CD4-positive, alpha-beta T cell (primary cell): ENCODE measurements at regions not wholly inside any gene's neighbourhood (a gene's known extent, or its start where the extent isn't known, plus 50 kb on each side); places are given as distances from the start of the nearest gene placed in this dataset.

ENCODE experiments used
- ATAC-seq: fragments of 200-7000 bp; cut with Tn5 transposase; one replicate; pipeline ENCODE4 v1.10.0; 2022; ENCODE audit warnings: mild to moderate bottlenecking; ENCODE audit not compliant: poor library complexity
- CTCF ChIA-PET: fragments of 350-600 bp; sonication (Branson Sonifier 250); formaldehyde crosslinking; loops from one replicate; lab custom pipeline; 2021; ENCODE audit warnings: antibody characterized with exemption, inconsistent platforms; lab: Charles Lee
- POLR2A ChIA-PET: fragments of 350-600 bp; sonication (Branson Sonifier 250); formaldehyde crosslinking; loops from one replicate; lab custom pipeline; 2021; ENCODE audit warnings: antibody characterized with exemption, inconsistent platforms; lab: Charles Lee
- DNase-seq, 14 experiments: peaks; one replicate each; pipeline ENCODE4 v3.0.0-alpha.2; 2013 to 2020; ENCODE audit warnings: mixed read lengths in 2 of 14
- H3K27ac ChIP-seq, 2 donors: one replicate each; pipeline versions ENCODE4 v1.5.1 to v1.7.0; 2013; ENCODE audit warnings: low read length in 2 of 2, low read depth in 1 of 2, mild to moderate bottlenecking in 1 of 2
- H3K27me3 ChIP-seq, 2 experiments: 1 replicate in 1 of 2; 2 replicates in 1 of 2; pipeline versions ENCODE4 v1.6.1 to v1.7.0; 2013; ENCODE audit warnings: low read length in 2 of 2, control low read depth in 1 of 2, mild to moderate bottlenecking in 1 of 2, moderate library complexity in 1 of 2; ENCODE audit not compliant: insufficient read depth in 2 of 2, control insufficient read depth in 1 of 2
- H3K36me3 ChIP-seq: one replicate; pipeline ENCODE4 v1.6.1; 2013; ENCODE audit warnings: low read length, control low read depth; ENCODE audit not compliant: insufficient read depth
- H3K4me1 ChIP-seq: one replicate; pipeline ENCODE4 v1.6.1; 2013; ENCODE audit warnings: low read length, control low read depth; ENCODE audit not compliant: insufficient read depth
- H3K4me3 ChIP-seq: one replicate; pipeline ENCODE4 v1.5.1; 2013; ENCODE audit warnings: mild to moderate bottlenecking, low read length, moderate library complexity
- H3K9me3 ChIP-seq, 2 experiments: 1 replicate in 1 of 2; 2 replicates in 1 of 2; pipeline versions ENCODE4 v1.6.1 to v1.7.0; 2013; ENCODE audit warnings: low read length in 2 of 2, mild to moderate bottlenecking in 2 of 2, control low read depth in 1 of 2, moderate library complexity in 1 of 2; ENCODE audit not compliant: control insufficient read depth in 1 of 2, insufficient read depth in 1 of 2
- H3K27ac Mint-ChIP-seq: one replicate; pipeline ENCODE4 v1.8.0; 2020; ENCODE audit warnings: mixed read lengths
- H3K27me3 Mint-ChIP-seq: one replicate; pipeline ENCODE4 v1.8.0; 2021; ENCODE audit warnings: mixed read lengths
- H3K36me3 Mint-ChIP-seq: one replicate; pipeline ENCODE4 v1.8.0; 2021; ENCODE audit warnings: low read depth, mixed read lengths
- H3K4me1 Mint-ChIP-seq: one replicate; pipeline ENCODE4 v1.8.0; 2021; ENCODE audit warnings: low read depth, mixed read lengths
- H3K4me3 Mint-ChIP-seq: one replicate; pipeline ENCODE4 v1.8.0; 2020; ENCODE audit warnings: mild to moderate bottlenecking, mixed read lengths
- H3K9me3 Mint-ChIP-seq: one replicate; pipeline ENCODE4 v1.8.0; 2020; ENCODE audit warnings: mixed read lengths
- CTCF ChIP-seq: fragments of 200-600 bp; IDR thresholded peaks from one replicate; pipeline ENCODE4 v1.8.0; 2022; ENCODE audit warnings: antibody characterized with exemption, mild to moderate bottlenecking
- intact Hi-C, 2 experiments: fragments of 100-400 bp; cut with DNase I in 1 of 2; cut with micrococcal nuclease in 1 of 2; formaldehyde crosslinking; loops; one replicate each; pipeline versions ENCODE4 v1.15.1 to v1.9.0; 2023 to 2025; cut with DNase I, micrococcal nuclease

- H3K36me3 ChIP-seq: no peaks in the 10 kb centered on the region
- Mint-ChIP-seq H3K27ac (no peak overlapping the region), H3K27me3 (no peaks in the 10 kb centered on the region), H3K4me3 (no peak overlapping the region), H3K36me3 (no peaks in the 10 kb centered on the region), H3K9me3 (peaks cover 6% of the 10 kb centered on the region), H3K4me1 (no peaks in the 10 kb centered on the region)
- ATAC-seq (no peak), DNase-seq (no peak)
- no peak for TF ChIP-seq CTCF
- intact Hi-C loops: no loop called here
- H3K9me3 ChIP-seq: no peaks in the 10 kb centered on the region
- POLR2A ChIA-PET: no interaction called here
- H3K4me1 ChIP-seq: no peaks in the 10 kb centered on the region
- H3K27me3 ChIP-seq: no peaks in the 10 kb centered on the region
- no peak overlapping the region for H3K4me3 ChIP-seq
- no peak overlapping the region for H3K27ac ChIP-seq
- CTCF ChIA-PET: no interaction called here
Measured at GRCh38 chr1:177569476-177569875, 398.7 kb downstream of the BRINP2 start.

GRCh38 chr1:177568622-177569021 is 397.9 kb downstream of the BRINP2 start:
- POLR2A ChIA-PET: no interaction called here

GRCh38 chr1:177567393-177567792 is 396.6 kb downstream of the BRINP2 start:
- H3K27ac ChIP-seq: no peak overlapping the region
- Mint-ChIP-seq H3K9me3 (peaks cover 6% of the 10 kb centered on the region), H3K27ac (no peak overlapping the region), H3K27me3 (no peaks in the 10 kb centered on the region), H3K4me3 (no peak overlapping the region), H3K4me1 (no peaks in the 10 kb centered on the region), H3K36me3 (no peaks in the 10 kb centered on the region)
- CTCF ChIA-PET: no interaction called here
- no peaks in the 10 kb centered on the region for H3K4me1 ChIP-seq
- H3K9me3 ChIP-seq: no peaks in the 10 kb centered on the region
- no peak for TF ChIP-seq CTCF
- ATAC-seq (no peak), DNase-seq (no peak)
- H3K4me3 ChIP-seq: no peak overlapping the region
- H3K36me3 ChIP-seq: no peaks in the 10 kb centered on the region
- H3K27me3 ChIP-seq: no peaks in the 10 kb centered on the region
- POLR2A ChIA-PET: no interaction called here
- intact Hi-C loops: no loop called here

More at GRCh38 chr1:177568622-177569021, 397.9 kb downstream of the BRINP2 start:
- Histone ChIP-seq H3K9me3 (no peaks in the 10 kb centered on the region), H3K36me3 (no peaks in the 10 kb centered on the region), H3K4me1 (no peaks in the 10 kb centered on the region), H3K27me3 (no peaks in the 10 kb centered on the region), H3K27ac (no peak overlapping the region), H3K4me3 (no peak overlapping the region)
- no peaks in the 10 kb centered on the region for H3K27me3 Mint-ChIP-seq
- CTCF ChIA-PET: no interaction called here
- H3K36me3 Mint-ChIP-seq: no peaks in the 10 kb centered on the region
- no peak for DNase-seq
- no peak overlapping the region for H3K27ac Mint-ChIP-seq
- intact Hi-C loops: no loop called here
- H3K9me3 Mint-ChIP-seq: peaks cover 6% of the 10 kb centered on the region
- H3K4me3 Mint-ChIP-seq: no peak overlapping the region
- TF ChIP-seq CTCF: no peak
- H3K4me1 Mint-ChIP-seq: no peaks in the 10 kb centered on the region
- ATAC-seq: no peak
